Stomach (tissue), 8 donors: ENCODE measurements at regions not wholly inside any gene's neighbourhood (a gene's known extent, or its start where the extent isn't known, plus 50 kb on each side); places are given as distances from the start of the nearest gene placed in this dataset.
A peak's percentile ranks its signal among the peaks of the same experiment; 100 is the strongest.

Experiments used
- DNase-seq, 2 donors: peaks; one replicate each; pipeline versions ENCODE4 v3.0.0 to v3.0.0-alpha.2; 2013 to 2019
- H3K27ac ChIP-seq, 5 donors: fragments of 200-600 bp in 4 of 5; sonication (generic) in 4 of 5; one replicate each; pipeline ENCODE4 v1.5.1; 2013 to 2019; ENCODE audit warnings: mild to moderate bottlenecking in 1 of 5, moderate library complexity in 1 of 5
- H3K27me3 ChIP-seq, 3 donors: fragments of 200-600 bp; sonication (generic); one replicate each; pipeline ENCODE4 v1.5.1; 2017 to 2019; ENCODE audit warnings: mixed run types in 1 of 3
- H3K36me3 ChIP-seq, 4 donors: fragments of 200-600 bp; sonication (generic); 1 replicate in 3 of 4; 2 replicates in 1 of 4; pipeline ENCODE4 v1.5.1; 2016 to 2019
- H3K4me1 ChIP-seq, 4 donors: fragments of 200-600 bp; sonication (generic); one replicate each; pipeline ENCODE4 v1.5.1; 2016 to 2019
- H3K4me3 ChIP-seq, 4 donors: fragments of 200-600 bp; sonication (generic) in 3 of 4; one replicate each; pipeline ENCODE4 v1.5.1; 2016 to 2019; ENCODE audit warnings: mild to moderate bottlenecking in 1 of 4
- H3K9me3 ChIP-seq, 4 donors: fragments of 200-600 bp; sonication (generic); one replicate each; pipeline ENCODE4 v1.5.1; 2016 to 2019
- CTCF ChIP-seq, 7 experiments: fragments of 450-650 bp in 4 of 7; fragments of 200-600 bp in 3 of 7; sonication (generic) in 3 of 7; IDR thresholded peaks; one replicate each; pipeline ENCODE4 v1.5.1; 2016 to 2019; ENCODE audit warnings: antibody characterized with exemption in 7 of 7, control low read depth in 2 of 7, mild to moderate bottlenecking in 1 of 7
- EP300 ChIP-seq: sonication (generic); formaldehyde crosslinking; IDR thresholded peaks from one replicate; pipeline ENCODE4 v1.6.1; 2017; ENCODE audit warnings: antibody characterized with exemption
- POLR2A ChIP-seq, 4 donors: fragments of 450-650 bp; IDR thresholded peaks; one replicate each; pipeline ENCODE4 v1.6.1; 2016; ENCODE audit warnings: antibody characterized with exemption in 4 of 4, control low read depth in 2 of 4, mild to moderate bottlenecking in 1 of 4, moderate library complexity in 1 of 4
- POLR2AphosphoS5 ChIP-seq, 3 donors: sonication (generic); formaldehyde crosslinking; IDR thresholded peaks; one replicate each; pipeline ENCODE4 v1.6.1; 2016; ENCODE audit warnings: antibody characterized with exemption in 3 of 3
- WGBS, 5 donors: extraction: QIAGEN DNeasy Blood & Tissue Kit in 3 of 5; methylation state at CpG; one replicate each; pipeline versions ENCODE4 v1.1.5 to v1.1.7; 2013 to 2018; 5-methylcytosine and 5-hydroxymethylcytosine counted together
- intact Hi-C: fragments of 100-400 bp; cut with DNase I; formaldehyde crosslinking; loops from one replicate; pipeline ENCODE4 v1.15.1; 2023; ENCODE audit warnings: low total_unique reads
- donor health status: healthy with polysubstance abuse.
- donor health status: Bipolar disorder and iron deficiency.
- donor health status: healthy.

GRCh38 chr3:80705290-80705689 lies 937.5 kb upstream of the ROBO1 start:
- TF ChIP-seq EP300 = no peak
- TF ChIP-seq POLR2A (IDR thresholded peaks at IDR 0.05) = no peak
- TF ChIP-seq CTCF (IDR thresholded peaks at IDR 0.05) = no peak
- no peak for TF ChIP-seq POLR2AphosphoS5 (IDR thresholded peaks at IDR 0.05)
- peaks cover 0 to 29% (median 11%) of the 10 kb centered on the region in 4 donors for H3K9me3 ChIP-seq
- intact Hi-C loops = no loop called here
- 86 to 100% (median 88%) methylated on average over 1 of the region's 1 CpG for WGBS, 5 donors
- no peaks in the 10 kb centered on the region for H3K27me3 ChIP-seq
- DNase-seq = no peak
- no peak overlapping the region for H3K4me3 ChIP-seq
- H3K36me3 ChIP-seq = no peaks in the 10 kb centered on the region
- no peaks in the 10 kb centered on the region for H3K4me1 ChIP-seq
- no peak overlapping the region for H3K27ac ChIP-seq

- WGBS, 5 donors = 51 to 75% (median 58%) methylated on average over 1 of the region's 1 CpG
- intact Hi-C loops = no loop called here
- Histone ChIP-seq H3K4me1 (peaks cover 0 to 11% (median 0%) of the 10 kb centered on the region in 4 donors), H3K27ac (no peak overlapping the region), H3K36me3 (no peaks in the 10 kb centered on the region), H3K9me3 (peaks cover 0 to 16% (median 11%) of the 10 kb centered on the region in 4 donors), H3K27me3 (no peaks in the 10 kb centered on the region), H3K4me3 (no peak overlapping the region)
- TF ChIP-seq EP300 (no peak), POLR2AphosphoS5 (IDR thresholded peaks at IDR 0.05) (no peak), POLR2A (IDR thresholded peaks at IDR 0.05) (no peak), CTCF (IDR thresholded peaks at IDR 0.05) (no peak)
- DNase-seq = no peak
Measured at GRCh38 chr3:80701349-80701748, 933.6 kb upstream of the ROBO1 start.

GRCh38 chr3:80697291-80697690 lies 929.5 kb upstream of the ROBO1 start:
- peaks cover 0 to 18% (median 0%) of the 10 kb centered on the region in 4 donors for H3K4me1 ChIP-seq
- no peaks in the 10 kb centered on the region for H3K9me3 ChIP-seq
- no peak for DNase-seq
- H3K27me3 ChIP-seq = no peaks in the 10 kb centered on the region
- WGBS, 5 donors = 56 to 79% (median 74%) methylated on average over 2 of the region's 2 CpGs
- H3K27ac ChIP-seq = no peak overlapping the region
- TF ChIP-seq EP300 = no peak
- TF ChIP-seq POLR2A (IDR thresholded peaks at IDR 0.05) = no peak
- TF ChIP-seq POLR2AphosphoS5 (IDR thresholded peaks at IDR 0.05) = no peak
- no peak for TF ChIP-seq CTCF (IDR thresholded peaks at IDR 0.05)
- no peak overlapping the region for H3K4me3 ChIP-seq
- intact Hi-C loops = no loop called here
- H3K36me3 ChIP-seq = no peaks in the 10 kb centered on the region

GRCh38 chr3:80696280-80696679 lies 928.5 kb upstream of the ROBO1 start:
- no peaks in the 10 kb centered on the region for H3K36me3 ChIP-seq
- no peak overlapping the region for H3K4me3 ChIP-seq
- H3K9me3 ChIP-seq = no peaks in the 10 kb centered on the region
- no peaks in the 10 kb centered on the region for H3K27me3 ChIP-seq
- WGBS, 5 donors = 21 to 47% (median 29%) methylated on average over 2 of the region's 2 CpGs
- intact Hi-C loops = no loop called here
- DNase-seq = peak; percentile 60 to 94
- H3K4me1 ChIP-seq = peaks cover 0 to 18% (median 0%) of the 10 kb centered on the region in 4 donors
- H3K27ac ChIP-seq = peak overlapping the region in 1 of 5 donors; percentile 9
- no peak for TF ChIP-seq POLR2A (IDR thresholded peaks at IDR 0.05)
- TF ChIP-seq POLR2AphosphoS5 (IDR thresholded peaks at IDR 0.05) = peak in 2 of 3 donors; percentile 70 to 90
- no peak for TF ChIP-seq EP300
- no peak for TF ChIP-seq CTCF (IDR thresholded peaks at IDR 0.05)
